Upper lobe of left lung (tissue), 6 donors: ENCODE measurements at regions not wholly inside any gene's neighbourhood (a gene's known extent, or its start where the extent isn't known, plus 50 kb on each side); places are given as distances from the start of the nearest gene placed in this dataset.

ENCODE experiments used
- ATAC-seq, 2 donors: fragments of 200-7000 bp; cut with Tn5 transposase; one replicate each; pipeline ENCODE4 v1.9.1; 2022; ENCODE audit warnings: mild to moderate bottlenecking in 2 of 2, moderate library complexity in 2 of 2; ENCODE audit not compliant: low FRiP score in 2 of 2
- DNase-seq, 2 donors: peaks; one replicate each; pipeline ENCODE4 v3.0.0-alpha.2; 2019 to 2020
- H3K27ac ChIP-seq, 4 donors: fragments of 200-600 bp; sonication (generic); one replicate each; pipeline ENCODE4 v1.5.1; 2016 to 2019
- H3K27me3 ChIP-seq, 4 donors: fragments of 200-600 bp; sonication (generic); one replicate each; pipeline ENCODE4 v1.5.1; 2017 to 2019
- H3K36me3 ChIP-seq, 4 donors: fragments of 200-600 bp; sonication (generic); one replicate each; pipeline ENCODE4 v1.5.1; 2016 to 2019
- H3K4me1 ChIP-seq, 4 donors: fragments of 200-600 bp; sonication (generic); one replicate each; pipeline ENCODE4 v1.5.1; 2018 to 2019
- H3K4me3 ChIP-seq, 4 donors: fragments of 200-600 bp; sonication (generic); one replicate each; pipeline ENCODE4 v1.5.1; 2017 to 2019; ENCODE audit warnings: mild to moderate bottlenecking in 2 of 4, moderate library complexity in 1 of 4
- H3K9me3 ChIP-seq, 4 donors: fragments of 200-600 bp; sonication (generic); one replicate each; pipeline ENCODE4 v1.5.1; 2018 to 2019
- EP300 ChIP-seq, 4 donors: sonication (generic); formaldehyde crosslinking; IDR thresholded peaks; one replicate each; pipeline ENCODE4 v1.5.1; 2017; ENCODE audit warnings: antibody characterized with exemption in 4 of 4, control low read depth in 2 of 4
- POLR2A ChIP-seq, 4 donors: fragments of 450-650 bp; IDR thresholded peaks; one replicate each; pipeline ENCODE4 v1.5.1; 2016 to 2017; ENCODE audit warnings: antibody characterized with exemption in 4 of 4, mild to moderate bottlenecking in 2 of 4
- POLR2AphosphoS5 ChIP-seq, 2 donors: sonication (generic); formaldehyde crosslinking; IDR thresholded peaks; one replicate each; pipeline ENCODE4 v1.5.1; 2017; ENCODE audit warnings: antibody characterized with exemption in 2 of 2
- WGBS, 2 donors: methylation state at CpG; one replicate each; pipeline ENCODE4 v1.1.5; 2017 to 2018; 5-methylcytosine and 5-hydroxymethylcytosine counted together
- TF ChIP-seq, protein P1 (sequence below), 6 experiments: fragments of 450-650 bp in 4 of 6; fragments of 200-600 bp in 2 of 6; sonication (generic) in 2 of 6; IDR thresholded peaks; one replicate each; pipeline ENCODE4 v1.5.1; 2016 to 2019; ENCODE audit warnings: antibody characterized with exemption in 6 of 6
- donor health status: DM: no; HTN: no; CAD: no; lungs with moderate emphysema.
- donor health status: DM: no; HTN: yes; CAD: no; lungs with severe emphysema.

DNA sequence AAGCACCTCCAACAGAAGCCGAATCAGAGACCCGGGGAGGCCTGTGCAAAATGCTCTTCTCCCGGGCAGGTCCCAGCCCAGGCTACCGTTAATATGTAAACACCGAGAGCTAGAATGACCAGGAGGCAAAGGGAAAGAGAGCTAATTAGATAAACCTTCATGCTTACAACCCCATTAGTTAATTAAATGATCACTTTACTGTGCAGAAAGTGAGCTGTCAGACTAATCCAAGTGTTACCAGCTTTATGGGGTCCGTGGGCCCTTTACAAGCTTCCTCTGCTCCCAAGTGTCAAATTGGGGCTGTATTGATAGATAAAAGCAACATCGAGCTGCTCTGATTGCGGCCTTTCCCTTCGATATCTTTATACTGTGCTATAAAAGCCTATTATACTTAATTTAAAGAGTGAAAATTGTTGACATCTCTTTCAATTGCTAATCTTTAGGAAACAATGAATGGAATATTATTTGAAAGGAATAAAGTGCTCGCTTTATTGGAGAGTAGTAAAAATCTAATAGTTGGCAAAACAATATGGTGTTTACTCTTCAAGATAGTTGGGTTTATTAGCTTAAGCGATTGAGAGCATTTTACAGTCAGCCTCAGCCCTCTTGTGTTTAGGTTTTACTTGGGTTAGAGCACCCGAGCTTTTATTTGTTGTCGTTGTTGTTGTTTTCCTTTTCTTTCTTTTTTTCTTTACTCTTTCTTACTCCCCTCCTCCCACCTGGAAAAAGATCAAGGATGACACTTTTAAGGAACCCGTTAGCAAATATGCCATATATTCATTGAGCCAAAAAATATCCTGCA is 189.3 kb upstream of the GPR12 start:
- Histone ChIP-seq H3K27ac (no peak overlapping the region), H3K4me1 (no peaks in the 10 kb centered on the region), H3K27me3 (no peaks in the 10 kb centered on the region), H3K9me3 (no peaks in the 10 kb centered on the region), H3K36me3 (no peaks in the 10 kb centered on the region), H3K4me3 (no peak overlapping the region)
- 70 to 78% methylated on average over 14 of the region's 14 CpGs for WGBS, 2 donors
- no peak for TF ChIP-seq POLR2AphosphoS5 (IDR thresholded peaks at IDR 0.05)
- TF ChIP-seq, protein P1, sequence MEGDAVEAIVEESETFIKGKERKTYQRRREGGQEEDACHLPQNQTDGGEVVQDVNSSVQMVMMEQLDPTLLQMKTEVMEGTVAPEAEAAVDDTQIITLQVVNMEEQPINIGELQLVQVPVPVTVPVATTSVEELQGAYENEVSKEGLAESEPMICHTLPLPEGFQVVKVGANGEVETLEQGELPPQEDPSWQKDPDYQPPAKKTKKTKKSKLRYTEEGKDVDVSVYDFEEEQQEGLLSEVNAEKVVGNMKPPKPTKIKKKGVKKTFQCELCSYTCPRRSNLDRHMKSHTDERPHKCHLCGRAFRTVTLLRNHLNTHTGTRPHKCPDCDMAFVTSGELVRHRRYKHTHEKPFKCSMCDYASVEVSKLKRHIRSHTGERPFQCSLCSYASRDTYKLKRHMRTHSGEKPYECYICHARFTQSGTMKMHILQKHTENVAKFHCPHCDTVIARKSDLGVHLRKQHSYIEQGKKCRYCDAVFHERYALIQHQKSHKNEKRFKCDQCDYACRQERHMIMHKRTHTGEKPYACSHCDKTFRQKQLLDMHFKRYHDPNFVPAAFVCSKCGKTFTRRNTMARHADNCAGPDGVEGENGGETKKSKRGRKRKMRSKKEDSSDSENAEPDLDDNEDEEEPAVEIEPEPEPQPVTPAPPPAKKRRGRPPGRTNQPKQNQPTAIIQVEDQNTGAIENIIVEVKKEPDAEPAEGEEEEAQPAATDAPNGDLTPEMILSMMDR (IDR thresholded peaks at IDR 0.05): no peak
- no peak for TF ChIP-seq POLR2A (IDR thresholded peaks at IDR 0.05)
- TF ChIP-seq EP300 (IDR thresholded peaks at IDR 0.05): no peak
- DNase-seq (peak in 1 of 2 donors; percentile 5), ATAC-seq (no peak)

DNA sequence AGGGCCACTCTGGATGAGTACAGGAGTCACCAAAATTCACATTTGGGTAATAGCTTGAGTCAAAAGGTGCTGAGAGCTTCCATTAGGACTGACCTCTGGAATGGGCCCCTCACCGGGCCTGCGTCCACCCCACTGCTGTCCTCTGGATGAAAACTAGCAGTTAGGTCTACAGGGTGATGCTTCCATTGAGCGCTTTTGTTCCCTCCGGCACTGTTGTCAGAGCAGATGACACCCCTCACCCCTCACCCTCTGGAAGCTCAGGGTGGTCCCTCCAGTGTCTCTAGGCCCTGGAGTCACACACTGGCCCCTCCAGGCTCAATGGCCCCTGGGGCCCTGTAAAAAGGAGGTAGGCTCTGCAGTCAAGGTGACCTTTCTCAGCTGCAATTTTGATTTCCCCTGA is 187.8 kb upstream of the GPR12 start:
- no peaks in the 10 kb centered on the region for H3K9me3 ChIP-seq
- 92 to 93% methylated on average over 2 to 4 of the region's 4 CpGs for WGBS, 2 donors
- H3K36me3 ChIP-seq: no peaks in the 10 kb centered on the region
- no peak overlapping the region for H3K27ac ChIP-seq
- TF ChIP-seq POLR2A (IDR thresholded peaks at IDR 0.05): no peak
- TF ChIP-seq EP300 (IDR thresholded peaks at IDR 0.05): no peak
- no peak for TF ChIP-seq POLR2AphosphoS5 (IDR thresholded peaks at IDR 0.05)
- TF ChIP-seq, protein P1 (IDR thresholded peaks at IDR 0.05): no peak
- H3K4me1 ChIP-seq: no peaks in the 10 kb centered on the region
- DNase-seq (peak in 1 of 2 donors; percentile 7), ATAC-seq (no peak)
- H3K27me3 ChIP-seq: no peaks in the 10 kb centered on the region
- H3K4me3 ChIP-seq: no peak overlapping the region

DNA sequence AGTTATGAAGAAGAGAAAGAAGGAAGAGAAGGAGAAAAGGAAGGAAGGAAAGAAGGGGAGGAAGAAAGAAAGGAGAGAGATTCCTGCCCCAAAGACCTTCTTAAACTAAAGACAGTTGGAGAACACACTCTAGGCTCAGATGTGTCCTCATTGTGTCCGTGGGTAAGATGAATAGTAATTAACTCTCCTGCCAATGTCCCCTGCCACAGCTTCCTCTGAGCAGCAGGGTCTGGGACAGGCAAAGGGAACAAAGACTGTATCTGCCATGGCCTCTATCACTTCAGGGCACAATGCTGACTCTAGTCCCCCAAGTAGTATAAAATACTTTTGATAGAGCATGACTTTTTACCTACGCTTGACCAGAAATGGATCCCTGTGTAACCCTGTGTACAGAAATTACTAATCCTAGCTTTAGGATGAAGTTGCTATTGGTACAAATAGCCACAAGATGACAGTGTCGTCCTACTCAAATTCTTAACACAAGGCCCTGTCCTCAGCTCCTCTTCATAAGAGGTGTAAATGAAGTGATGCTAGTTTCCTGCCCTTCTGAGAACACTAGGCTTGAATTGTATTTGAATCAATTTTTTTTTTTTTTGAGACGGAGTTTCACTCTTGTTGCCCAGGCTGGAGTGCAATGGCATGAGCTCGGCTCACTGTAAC is 186.2 kb upstream of the GPR12 start:
- no peaks in the 10 kb centered on the region for H3K4me1 ChIP-seq
- H3K27me3 ChIP-seq: no peaks in the 10 kb centered on the region
- DNase-seq: peak in 1 of 2 donors; percentile 19
- H3K4me3 ChIP-seq: no peak overlapping the region
- H3K27ac ChIP-seq: no peak overlapping the region
- TF ChIP-seq, protein P1 (IDR thresholded peaks at IDR 0.05): peak in 5 of 6 experiments; percentile 38 to 86 (median 75)
- TF ChIP-seq POLR2A (IDR thresholded peaks at IDR 0.05): no peak
- no peaks in the 10 kb centered on the region for H3K9me3 ChIP-seq
- WGBS, 2 donors: 32 to 38% methylated on average over 5 of the region's 5 CpGs
- ATAC-seq: peak; percentile 59 to 70
- H3K36me3 ChIP-seq: no peaks in the 10 kb centered on the region

DNA sequence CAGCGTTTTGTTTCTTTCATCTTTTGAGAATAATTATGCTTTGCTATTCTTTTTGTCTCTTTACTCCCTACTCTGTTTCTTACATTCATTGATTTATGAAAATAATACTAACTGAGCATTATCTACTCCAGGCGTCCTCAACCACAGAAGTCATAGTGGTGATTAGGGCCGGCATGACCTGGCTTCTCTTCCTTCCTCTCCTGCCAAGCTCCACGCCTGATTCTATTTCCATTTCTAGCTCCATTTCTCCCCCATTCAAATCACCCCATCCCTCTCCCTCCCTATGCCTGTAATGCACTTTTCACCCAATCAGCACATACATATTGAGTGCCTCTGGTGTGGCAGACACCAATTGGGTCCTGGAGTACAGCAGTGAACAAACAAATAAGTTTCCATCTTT is 183.2 kb upstream of the GPR12 start:
- ATAC-seq: no peak
- no peak overlapping the region for H3K27ac ChIP-seq
- H3K9me3 ChIP-seq: no peaks in the 10 kb centered on the region
- H3K36me3 ChIP-seq: no peaks in the 10 kb centered on the region
- no peaks in the 10 kb centered on the region for H3K4me1 ChIP-seq
- DNase-seq: no peak
- no peak overlapping the region for H3K4me3 ChIP-seq
- H3K27me3 ChIP-seq: no peaks in the 10 kb centered on the region
- TF ChIP-seq, protein P1 (IDR thresholded peaks at IDR 0.05): no peak
- TF ChIP-seq POLR2AphosphoS5 (IDR thresholded peaks at IDR 0.05): no peak
- TF ChIP-seq EP300 (IDR thresholded peaks at IDR 0.05): no peak
- no peak for TF ChIP-seq POLR2A (IDR thresholded peaks at IDR 0.05)
- 53 to 66% methylated on average over 4 of the region's 4 CpGs for WGBS, 2 donors
